ENCODE measurements at regions not wholly inside any gene's neighbourhood (a gene's known extent, or its start where the extent isn't known, plus 50 kb on each side); places are given as distances from the start of the nearest gene placed in this dataset.

DNA sequence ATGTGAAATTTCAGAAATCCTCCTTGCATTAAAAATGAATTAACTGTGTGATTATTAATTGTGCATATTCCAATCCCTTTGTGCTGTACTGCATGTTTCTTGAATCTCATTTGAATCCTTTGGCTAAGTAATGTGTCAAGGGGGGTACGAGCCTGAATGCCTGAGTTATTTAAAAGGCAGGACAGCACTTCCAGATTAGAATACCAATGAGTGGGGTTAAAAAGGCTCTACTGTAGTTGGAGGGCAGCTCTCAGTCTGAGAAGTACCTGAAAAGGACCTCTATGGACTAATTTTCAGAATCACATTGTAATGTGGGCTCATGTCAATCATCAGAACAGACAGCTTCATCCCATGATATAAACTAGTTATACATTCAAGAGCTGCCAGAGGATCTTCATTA is 423.0 kb downstream of the GRB14 start:
- TF ChIP-seq, protein P1, sequence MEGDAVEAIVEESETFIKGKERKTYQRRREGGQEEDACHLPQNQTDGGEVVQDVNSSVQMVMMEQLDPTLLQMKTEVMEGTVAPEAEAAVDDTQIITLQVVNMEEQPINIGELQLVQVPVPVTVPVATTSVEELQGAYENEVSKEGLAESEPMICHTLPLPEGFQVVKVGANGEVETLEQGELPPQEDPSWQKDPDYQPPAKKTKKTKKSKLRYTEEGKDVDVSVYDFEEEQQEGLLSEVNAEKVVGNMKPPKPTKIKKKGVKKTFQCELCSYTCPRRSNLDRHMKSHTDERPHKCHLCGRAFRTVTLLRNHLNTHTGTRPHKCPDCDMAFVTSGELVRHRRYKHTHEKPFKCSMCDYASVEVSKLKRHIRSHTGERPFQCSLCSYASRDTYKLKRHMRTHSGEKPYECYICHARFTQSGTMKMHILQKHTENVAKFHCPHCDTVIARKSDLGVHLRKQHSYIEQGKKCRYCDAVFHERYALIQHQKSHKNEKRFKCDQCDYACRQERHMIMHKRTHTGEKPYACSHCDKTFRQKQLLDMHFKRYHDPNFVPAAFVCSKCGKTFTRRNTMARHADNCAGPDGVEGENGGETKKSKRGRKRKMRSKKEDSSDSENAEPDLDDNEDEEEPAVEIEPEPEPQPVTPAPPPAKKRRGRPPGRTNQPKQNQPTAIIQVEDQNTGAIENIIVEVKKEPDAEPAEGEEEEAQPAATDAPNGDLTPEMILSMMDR (IDR thresholded peaks at IDR 0.05; ENCODE audit: low read depth, low read length) = no peak
- TF ChIP-seq EZH2phosphoT487 (IDR thresholded peaks at IDR 0.05; ENCODE audit: low read depth) = no peak
